ENCODE measurements at regions not wholly inside any gene's neighbourhood (a gene's known extent, or its start where the extent isn't known, plus 50 kb on each side); places are given as distances from the start of the nearest gene placed in this dataset.
A peak's percentile ranks its signal among the peaks of the same experiment; 100 is the strongest.

GRCh38 chr1:170231662-170232061 is 85.9 kb downstream of the NTMT2 start:
- no peak for DNase-seq (ENCODE audit: low read depth)
- TF ChIP-seq, protein P1, sequence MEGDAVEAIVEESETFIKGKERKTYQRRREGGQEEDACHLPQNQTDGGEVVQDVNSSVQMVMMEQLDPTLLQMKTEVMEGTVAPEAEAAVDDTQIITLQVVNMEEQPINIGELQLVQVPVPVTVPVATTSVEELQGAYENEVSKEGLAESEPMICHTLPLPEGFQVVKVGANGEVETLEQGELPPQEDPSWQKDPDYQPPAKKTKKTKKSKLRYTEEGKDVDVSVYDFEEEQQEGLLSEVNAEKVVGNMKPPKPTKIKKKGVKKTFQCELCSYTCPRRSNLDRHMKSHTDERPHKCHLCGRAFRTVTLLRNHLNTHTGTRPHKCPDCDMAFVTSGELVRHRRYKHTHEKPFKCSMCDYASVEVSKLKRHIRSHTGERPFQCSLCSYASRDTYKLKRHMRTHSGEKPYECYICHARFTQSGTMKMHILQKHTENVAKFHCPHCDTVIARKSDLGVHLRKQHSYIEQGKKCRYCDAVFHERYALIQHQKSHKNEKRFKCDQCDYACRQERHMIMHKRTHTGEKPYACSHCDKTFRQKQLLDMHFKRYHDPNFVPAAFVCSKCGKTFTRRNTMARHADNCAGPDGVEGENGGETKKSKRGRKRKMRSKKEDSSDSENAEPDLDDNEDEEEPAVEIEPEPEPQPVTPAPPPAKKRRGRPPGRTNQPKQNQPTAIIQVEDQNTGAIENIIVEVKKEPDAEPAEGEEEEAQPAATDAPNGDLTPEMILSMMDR (conservative IDR thresholded peaks at IDR 0.05; ENCODE audit: low read length): no peak
- no peak overlapping the region for H3K4me3 ChIP-seq (ENCODE audit: low read length)

DNA sequence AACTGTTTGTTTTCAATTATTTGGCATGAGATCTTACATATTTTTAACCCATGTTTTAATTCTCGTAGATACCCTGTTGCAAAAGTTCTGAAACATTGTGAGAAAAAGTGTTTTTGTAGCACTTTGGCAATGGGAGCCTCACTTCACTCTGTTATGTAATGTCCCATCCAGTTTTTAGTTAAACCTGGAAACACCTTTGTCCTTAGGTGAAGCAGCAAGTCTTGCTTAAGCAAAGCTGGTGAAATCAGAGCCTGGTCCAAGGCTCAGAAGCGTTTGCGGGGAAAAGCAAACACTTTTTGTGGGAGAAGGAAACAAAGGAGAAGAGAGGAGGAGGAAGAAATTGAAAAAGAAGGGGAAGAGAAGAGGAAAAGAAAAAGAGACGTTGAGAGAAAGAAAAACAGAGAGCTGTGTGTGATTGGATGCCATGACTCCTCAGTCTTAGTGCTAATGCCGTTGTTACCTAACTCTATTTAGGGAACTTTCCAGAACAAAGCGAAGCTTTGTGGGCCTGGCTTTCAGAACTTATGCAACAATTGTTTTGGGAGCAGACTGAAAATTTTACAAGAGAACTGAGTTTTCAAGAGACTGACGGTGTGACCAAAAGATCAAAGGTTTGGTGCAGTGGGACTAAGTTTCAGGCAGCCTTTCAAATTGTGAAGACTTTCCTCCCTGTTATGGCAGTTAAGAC is 93.1 kb downstream of the NTMT2 start:
- no peak overlapping the region for H3K4me3 ChIP-seq (ENCODE audit: low read length)
- TF ChIP-seq, protein P1 (conservative IDR thresholded peaks at IDR 0.05; ENCODE audit: low read length): no peak
- no peak for DNase-seq (ENCODE audit: low read depth)

- peak; percentile 32 for DNase-seq (ENCODE audit: low read depth)
- TF ChIP-seq, protein P1 (conservative IDR thresholded peaks at IDR 0.05; ENCODE audit: low read length): no peak
- H3K4me3 ChIP-seq (ENCODE audit: low read length): no peak overlapping the region
Measured at GRCh38 chr1:170239445-170239844, 93.7 kb downstream of the NTMT2 start.

DNA sequence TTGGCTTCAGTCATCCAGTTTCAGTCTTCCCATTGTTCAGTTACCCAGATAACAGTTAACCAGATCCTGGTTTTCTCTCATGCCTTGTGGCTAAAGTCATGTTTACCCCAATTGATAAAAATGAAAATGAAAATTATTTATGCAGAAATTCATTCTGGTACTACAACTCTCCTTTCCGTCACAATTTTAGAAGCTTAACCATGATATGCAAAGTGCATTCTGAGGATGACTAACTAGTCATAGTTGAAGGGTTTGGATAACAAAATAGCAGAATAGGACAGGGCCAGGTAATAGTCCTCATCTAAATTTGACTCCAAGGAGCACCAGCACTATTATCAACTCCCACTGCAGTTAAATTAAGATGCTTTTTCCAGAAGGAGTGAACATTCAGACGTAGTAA is 94.7 kb downstream of the NTMT2 start:
- H3K4me3 ChIP-seq (ENCODE audit: low read length): no peak overlapping the region
- TF ChIP-seq, protein P1 (conservative IDR thresholded peaks at IDR 0.05; ENCODE audit: low read length): no peak
- DNase-seq (ENCODE audit: low read depth): no peak

GRCh38 chr1:170241266-170241851 is 95.6 kb downstream of the NTMT2 start:
- H3K4me3 ChIP-seq (ENCODE audit: low read length): no peak overlapping the region
- DNase-seq (ENCODE audit: low read depth): peak; percentile 24
- TF ChIP-seq, protein P1 (conservative IDR thresholded peaks at IDR 0.05; ENCODE audit: low read length): no peak

GRCh38 chr1:170247751-170248521 is 102.2 kb downstream of the NTMT2 start:
- TF ChIP-seq, protein P1 (conservative IDR thresholded peaks at IDR 0.05; ENCODE audit: low read length): no peak
- H3K4me3 ChIP-seq (ENCODE audit: low read length): no peak overlapping the region
- DNase-seq (ENCODE audit: low read depth): peak; percentile 50
